ENCODE measurements at regions not wholly inside any gene's neighbourhood (a gene's known extent, or its start where the extent isn't known, plus 50 kb on each side); places are given as distances from the start of the nearest gene placed in this dataset.
A peak's percentile ranks its signal among the peaks of the same experiment; 100 is the strongest.
"Not testable (repeated sequence)": the region's sequence is repeated elsewhere in the genome, so short reads cannot be mapped to it uniquely, and the experiment has no call there.

DNA sequence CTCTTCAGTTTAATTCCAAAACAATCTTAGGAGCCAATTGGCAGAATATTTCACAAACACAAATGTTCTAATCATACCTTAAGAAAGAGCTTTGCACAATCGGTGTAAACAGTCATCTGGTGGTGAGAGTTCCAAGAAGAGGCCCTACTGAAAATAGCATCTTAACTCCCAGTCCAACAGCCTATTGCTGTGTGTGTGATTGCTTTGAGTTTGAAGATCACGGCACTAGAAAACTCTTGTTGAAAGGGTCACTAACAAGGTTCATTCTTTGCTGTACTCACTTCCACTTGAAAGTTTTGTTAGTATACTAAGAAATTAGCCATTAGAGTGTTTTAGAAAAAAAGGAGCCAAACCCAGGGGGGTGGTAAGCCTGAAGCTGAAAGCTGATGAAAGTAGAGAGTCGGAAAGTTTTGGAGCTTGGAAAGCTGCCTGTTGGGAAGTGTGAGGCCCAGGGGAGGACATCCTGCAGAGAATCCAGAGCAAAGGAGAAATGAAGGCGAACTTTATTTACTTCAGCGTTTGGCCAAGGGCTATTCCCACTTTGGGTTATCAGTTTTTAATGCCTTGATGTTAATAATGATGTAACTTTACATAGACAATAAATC is 180.3 kb upstream of the GHR start:
- no peak overlapping the region for H2AFZ ChIP-seq (ENCODE audit: low read depth, low read length)
- WGBS, result 72% methylated on average over 1 of the region's 5 CpGs
- DNase-seq, result no peak

DNA sequence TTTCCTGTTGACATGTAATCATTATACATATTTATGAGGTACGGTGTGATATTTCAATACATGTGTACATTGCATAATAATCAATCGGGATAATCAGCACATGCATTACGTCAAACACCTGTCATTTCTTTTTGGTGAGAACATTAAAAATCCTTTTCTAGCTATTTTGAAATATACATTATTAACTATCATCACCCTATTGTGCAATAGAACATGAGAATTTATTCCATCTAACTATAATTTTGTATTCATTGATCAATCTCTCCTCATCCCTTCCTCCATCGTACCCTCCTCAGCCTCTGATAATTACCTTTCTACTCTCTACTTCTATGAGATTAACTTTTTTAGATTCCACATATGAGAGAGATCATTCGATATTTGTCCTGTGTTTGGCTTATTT is 170.9 kb upstream of the GHR start:
- Histone ChIP-seq H3K23ac (ENCODE audit: low read length in 2 of 2) (no peak overlapping the region), H3K14ac (ENCODE audit: low read length in 2 of 2) (no peak overlapping the region), H2AFZ (ENCODE audit: low read depth, low read length) (no peak overlapping the region), H2BK15ac (ENCODE audit: low read depth, poor library complexity, severe bottlenecking) (no peak overlapping the region), H3K36me3 (ENCODE audit: control insufficient read depth in 1 of 2, insufficient read depth in 2 of 2, low read depth in 1 of 2, low read length in 2 of 2) (no peaks in the 10 kb centered on the region), H3K79me1 (replicated peaks; ENCODE audit: low read length, poor library complexity, severe bottlenecking) (no peaks in the 10 kb centered on the region), H3K27ac (ENCODE audit: low read length, poor library complexity, severe bottlenecking) (no peak overlapping the region), H3K4ac (ENCODE audit: low read depth in 1 of 2, low read length in 2 of 2) (no peak overlapping the region), H4K91ac (ENCODE audit: low read length) (no peak overlapping the region), H2BK12ac (ENCODE audit: low read length in 2 of 2) (no peak overlapping the region), H2BK120ac (ENCODE audit: low read depth, low read length) (no peak overlapping the region), H2BK5ac (ENCODE audit: low read depth, low read length, poor library complexity, severe bottlenecking) (no peak overlapping the region), H4K8ac (ENCODE audit: low read length) (no peak overlapping the region), H3K9ac (ENCODE audit: low read length) (no peak overlapping the region), H3K18ac (ENCODE audit: low read depth in 1 of 2, low read length in 2 of 2) (no peak overlapping the region), H3K4me2 (ENCODE audit: low read length, poor library complexity, severe bottlenecking) (no peak overlapping the region), H3K4me1 (ENCODE audit: control insufficient read depth, insufficient read depth, low read depth, low read length) (no peaks in the 10 kb centered on the region), H3K4me3 (ENCODE audit: insufficient read depth in 1 of 2, low read depth in 1 of 2, low read length in 2 of 2) (no peak overlapping the region), H3K9me3 (ENCODE audit: control insufficient read depth, low read length) (no peaks in the 10 kb centered on the region), H3K27me3 (ENCODE audit: control insufficient read depth in 1 of 2, insufficient read depth in 1 of 2, low read length in 2 of 2) (no peaks in the 10 kb centered on the region), H2AK5ac (ENCODE audit: low read length, severe bottlenecking) (no peak overlapping the region)
- 75% methylated on average over 1 of the region's 5 CpGs for WGBS
- no peak for DNase-seq

More for the DNA sequence above, 180.3 kb upstream of the GHR start:
- Histone ChIP-seq H3K4me1 (ENCODE audit: control insufficient read depth, insufficient read depth, low read depth, low read length) (no peaks in the 10 kb centered on the region), H3K14ac (ENCODE audit: low read length in 2 of 2) (no peak overlapping the region), H3K9ac (ENCODE audit: low read length) (peak overlapping the region; percentile 55), H2BK15ac (ENCODE audit: low read depth, poor library complexity, severe bottlenecking) (no peak overlapping the region), H2AK5ac (ENCODE audit: low read length, severe bottlenecking) (no peak overlapping the region), H4K91ac (ENCODE audit: low read length) (no peak overlapping the region), H3K27me3 (ENCODE audit: control insufficient read depth in 1 of 2, insufficient read depth in 1 of 2, low read length in 2 of 2) (no peaks in the 10 kb centered on the region), H3K9me3 (ENCODE audit: control insufficient read depth, low read length) (no peaks in the 10 kb centered on the region), H4K8ac (ENCODE audit: low read length) (no peak overlapping the region), H3K4me2 (ENCODE audit: low read length, poor library complexity, severe bottlenecking) (no peak overlapping the region), H3K36me3 (ENCODE audit: control insufficient read depth in 1 of 2, insufficient read depth in 2 of 2, low read depth in 1 of 2, low read length in 2 of 2) (no peaks in the 10 kb centered on the region), H3K27ac (ENCODE audit: low read length, poor library complexity, severe bottlenecking) (no peak overlapping the region), H2BK12ac (ENCODE audit: low read length in 2 of 2) (no peak overlapping the region), H2BK5ac (ENCODE audit: low read depth, low read length, poor library complexity, severe bottlenecking) (no peak overlapping the region), H3K4me3 (ENCODE audit: insufficient read depth in 1 of 2, low read depth in 1 of 2, low read length in 2 of 2) (peak overlapping the region in 1 of 2 experiments; percentile 22), H3K18ac (ENCODE audit: low read depth in 1 of 2, low read length in 2 of 2) (no peak overlapping the region), H3K79me1 (replicated peaks; ENCODE audit: low read length, poor library complexity, severe bottlenecking) (no peaks in the 10 kb centered on the region), H3K23ac (ENCODE audit: low read length in 2 of 2) (no peak overlapping the region), H3K4ac (ENCODE audit: low read depth in 1 of 2, low read length in 2 of 2) (no peak overlapping the region), H2BK120ac (ENCODE audit: low read depth, low read length) (no peak overlapping the region)

DNA sequence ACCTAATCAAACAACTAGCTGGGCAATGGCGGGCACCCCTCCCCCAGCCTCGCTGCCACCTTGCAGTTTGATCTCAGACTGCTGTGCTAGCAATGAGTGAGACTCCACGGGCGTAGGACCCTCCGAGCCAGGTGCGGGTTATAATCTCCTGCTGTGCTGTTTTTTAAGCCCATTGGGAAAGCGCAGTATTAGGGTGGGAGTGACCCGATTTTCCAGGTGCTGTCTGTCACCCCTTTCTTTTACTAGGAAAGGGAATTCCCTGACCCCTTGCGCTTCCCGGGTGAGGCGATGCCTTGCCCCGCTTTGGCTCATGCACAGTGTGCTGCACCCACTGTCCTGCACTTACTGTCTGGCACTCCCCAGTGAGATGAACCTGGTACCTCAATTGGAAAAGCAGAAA is 163.3 kb upstream of the GHR start:
- not testable (repeated sequence) for H2AK5ac ChIP-seq (ENCODE audit: low read length, severe bottlenecking); H4K8ac ChIP-seq (ENCODE audit: low read length); H3K79me1 ChIP-seq (replicated peaks; ENCODE audit: low read length, poor library complexity, severe bottlenecking); H3K4ac ChIP-seq (ENCODE audit: low read depth in 1 of 2, low read length in 2 of 2); DNase-seq; H3K4me1 ChIP-seq (ENCODE audit: control insufficient read depth, insufficient read depth, low read depth, low read length); H4K91ac ChIP-seq (ENCODE audit: low read length); H3K9me3 ChIP-seq (ENCODE audit: control insufficient read depth, low read length); H3K14ac ChIP-seq (ENCODE audit: low read length in 2 of 2); H3K27ac ChIP-seq (ENCODE audit: low read length, poor library complexity, severe bottlenecking); H3K4me2 ChIP-seq (ENCODE audit: low read length, poor library complexity, severe bottlenecking); H2BK5ac ChIP-seq (ENCODE audit: low read depth, low read length, poor library complexity, severe bottlenecking); H2BK15ac ChIP-seq (ENCODE audit: low read depth, poor library complexity, severe bottlenecking); H2BK120ac ChIP-seq (ENCODE audit: low read depth, low read length); H3K4me3 ChIP-seq (ENCODE audit: insufficient read depth in 1 of 2, low read depth in 1 of 2, low read length in 2 of 2); H2BK12ac ChIP-seq (ENCODE audit: low read length in 2 of 2); H3K27me3 ChIP-seq (ENCODE audit: control insufficient read depth in 1 of 2, insufficient read depth in 1 of 2, low read length in 2 of 2); H3K9ac ChIP-seq (ENCODE audit: low read length); H3K23ac ChIP-seq (ENCODE audit: low read length in 2 of 2); H2AFZ ChIP-seq (ENCODE audit: low read depth, low read length); H3K36me3 ChIP-seq (ENCODE audit: control insufficient read depth in 1 of 2, insufficient read depth in 2 of 2, low read depth in 1 of 2, low read length in 2 of 2); H3K18ac ChIP-seq (ENCODE audit: low read depth in 1 of 2, low read length in 2 of 2)
- 92% methylated on average over 12 of the region's 12 CpGs for WGBS

DNA sequence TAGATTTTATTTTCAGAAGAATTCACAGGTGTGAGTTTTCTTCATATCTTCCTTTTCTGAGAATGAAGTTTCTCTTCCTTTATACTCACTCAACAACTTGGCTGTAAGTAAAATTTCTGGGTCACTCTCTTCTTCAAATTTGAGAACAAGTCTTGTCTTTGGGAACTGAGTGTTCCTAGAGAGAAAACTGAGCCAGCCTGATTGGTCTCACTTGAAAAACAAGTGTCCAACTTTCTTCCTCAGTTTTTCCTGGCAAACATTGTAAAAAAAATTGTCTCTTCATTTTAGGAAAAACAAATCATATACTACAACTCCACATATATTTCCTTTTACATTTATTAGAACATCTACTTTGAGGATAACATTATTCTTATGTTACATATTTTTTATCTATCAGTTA is 156.1 kb upstream of the GHR start:
- Histone ChIP-seq H2AK5ac (ENCODE audit: low read length, severe bottlenecking) (no peak overlapping the region), H3K9me3 (ENCODE audit: control insufficient read depth, low read length) (no peaks in the 10 kb centered on the region), H2BK15ac (ENCODE audit: low read depth, poor library complexity, severe bottlenecking) (no peak overlapping the region), H2BK5ac (ENCODE audit: low read depth, low read length, poor library complexity, severe bottlenecking) (no peak overlapping the region), H3K27me3 (ENCODE audit: control insufficient read depth in 1 of 2, insufficient read depth in 1 of 2, low read length in 2 of 2) (no peaks in the 10 kb centered on the region), H3K36me3 (ENCODE audit: control insufficient read depth in 1 of 2, insufficient read depth in 2 of 2, low read depth in 1 of 2, low read length in 2 of 2) (no peaks in the 10 kb centered on the region), H3K23ac (ENCODE audit: low read length in 2 of 2) (no peak overlapping the region), H3K4me3 (ENCODE audit: insufficient read depth in 1 of 2, low read depth in 1 of 2, low read length in 2 of 2) (no peak overlapping the region), H3K4ac (ENCODE audit: low read depth in 1 of 2, low read length in 2 of 2) (no peak overlapping the region), H3K4me2 (ENCODE audit: low read length, poor library complexity, severe bottlenecking) (no peak overlapping the region), H4K8ac (ENCODE audit: low read length) (no peak overlapping the region), H3K79me1 (replicated peaks; ENCODE audit: low read length, poor library complexity, severe bottlenecking) (no peaks in the 10 kb centered on the region), H2BK120ac (ENCODE audit: low read depth, low read length) (no peak overlapping the region), H3K27ac (ENCODE audit: low read length, poor library complexity, severe bottlenecking) (no peak overlapping the region), H3K9ac (ENCODE audit: low read length) (no peak overlapping the region), H3K14ac (ENCODE audit: low read length in 2 of 2) (no peak overlapping the region), H4K91ac (ENCODE audit: low read length) (no peak overlapping the region), H2BK12ac (ENCODE audit: low read length in 2 of 2) (no peak overlapping the region), H3K4me1 (ENCODE audit: control insufficient read depth, insufficient read depth, low read depth, low read length) (no peaks in the 10 kb centered on the region), H3K18ac (ENCODE audit: low read depth in 1 of 2, low read length in 2 of 2) (no peak overlapping the region), H2AFZ (ENCODE audit: low read depth, low read length) (no peak overlapping the region)
- no peak for DNase-seq
